Fibroblast of lung (primary cell): ENCODE measurements at regions not wholly inside any gene's neighbourhood (a gene's known extent, or its start where the extent isn't known, plus 50 kb on each side); places are given as distances from the start of the nearest gene placed in this dataset.

Experiments used
- EZH2 ChIP-seq: IDR thresholded peaks from 2 replicates; pipeline ENCODE4 v1.5.1; 2012; ENCODE audit warnings: low read length, control low read depth, mild to moderate bottlenecking; ENCODE audit errors: missing control alignments
- TF ChIP-seq, protein P1 (sequence below), 2 donors: IDR thresholded peaks in 1 of 2; conservative IDR thresholded peaks in 1 of 2; 1 replicate in 1 of 2; 2 replicates in 1 of 2; pipeline ENCODE4 v1.5.1; 2011 to 2012; ENCODE audit warnings: low read length in 2 of 2, control low read depth in 1 of 2, inconsistent platforms in 1 of 2, low read depth in 1 of 2, mild to moderate bottlenecking in 1 of 2

DNA sequence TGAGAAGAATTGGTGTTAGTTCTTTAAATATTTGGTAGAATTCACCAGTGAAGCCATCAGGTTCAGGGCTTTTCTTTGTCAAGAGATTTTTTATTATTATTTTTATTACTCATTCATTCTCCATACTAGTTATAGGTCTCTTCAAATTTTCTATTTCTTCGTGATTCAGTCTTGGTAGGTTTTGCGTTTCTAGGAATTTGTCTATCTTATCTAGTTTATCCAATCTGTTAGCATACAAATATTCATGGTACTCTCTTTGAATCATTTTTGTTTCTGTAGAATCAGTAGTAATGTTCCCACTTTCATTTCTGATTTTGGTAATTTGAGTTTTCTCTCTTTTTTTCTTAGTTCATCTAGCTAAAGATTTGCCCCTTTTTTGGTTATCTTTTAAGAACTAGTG is 52.3 kb upstream of the PRDM1 start:
- TF ChIP-seq, protein P1, sequence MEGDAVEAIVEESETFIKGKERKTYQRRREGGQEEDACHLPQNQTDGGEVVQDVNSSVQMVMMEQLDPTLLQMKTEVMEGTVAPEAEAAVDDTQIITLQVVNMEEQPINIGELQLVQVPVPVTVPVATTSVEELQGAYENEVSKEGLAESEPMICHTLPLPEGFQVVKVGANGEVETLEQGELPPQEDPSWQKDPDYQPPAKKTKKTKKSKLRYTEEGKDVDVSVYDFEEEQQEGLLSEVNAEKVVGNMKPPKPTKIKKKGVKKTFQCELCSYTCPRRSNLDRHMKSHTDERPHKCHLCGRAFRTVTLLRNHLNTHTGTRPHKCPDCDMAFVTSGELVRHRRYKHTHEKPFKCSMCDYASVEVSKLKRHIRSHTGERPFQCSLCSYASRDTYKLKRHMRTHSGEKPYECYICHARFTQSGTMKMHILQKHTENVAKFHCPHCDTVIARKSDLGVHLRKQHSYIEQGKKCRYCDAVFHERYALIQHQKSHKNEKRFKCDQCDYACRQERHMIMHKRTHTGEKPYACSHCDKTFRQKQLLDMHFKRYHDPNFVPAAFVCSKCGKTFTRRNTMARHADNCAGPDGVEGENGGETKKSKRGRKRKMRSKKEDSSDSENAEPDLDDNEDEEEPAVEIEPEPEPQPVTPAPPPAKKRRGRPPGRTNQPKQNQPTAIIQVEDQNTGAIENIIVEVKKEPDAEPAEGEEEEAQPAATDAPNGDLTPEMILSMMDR (conservative IDR thresholded peaks at IDR 0.05 in 1 of 2, IDR thresholded peaks at IDR 0.05 in 1 of 2; ENCODE audit: low read depth in 1 of 2, low read length in 2 of 2), result no peak
- TF ChIP-seq EZH2, result no peak
